DND-41 (cell line): ENCODE measurements at regions not wholly inside any gene's neighbourhood (a gene's known extent, or its start where the extent isn't known, plus 50 kb on each side); places are given as distances from the start of the nearest gene placed in this dataset.

Source experiments
- ATAC-seq: fragments of 200-7000 bp; cut with Tn5 transposase; 3 replicates; pipeline ENCODE4 v1.9.1; 2021; ENCODE audit warnings: low read depth; ENCODE audit not compliant: insufficient read depth
- DNase-seq: peaks from one replicate; pipeline ENCODE4 v3.0.0-alpha.2; 2020
- H2AFZ ChIP-seq: 2 replicates; pipeline ENCODE4 v1.6.0; 2012; ENCODE audit warnings: low read depth, low read length
- H3K27ac ChIP-seq: 2 replicates; pipeline ENCODE4 v1.5.1; 2012; ENCODE audit warnings: low read length, inconsistent platforms
- H3K27me3 ChIP-seq: fragments of 200-600 bp; sonication (generic); 2 replicates; pipeline ENCODE4 v1.6.0; 2012; ENCODE audit warnings: low read length, mild to moderate bottlenecking, inconsistent platforms; ENCODE audit not compliant: insufficient read depth, poor library complexity
- H3K36me3 ChIP-seq: 2 replicates; pipeline ENCODE4 v1.5.1; 2012; ENCODE audit warnings: low read length, inconsistent platforms; ENCODE audit not compliant: insufficient read depth
- H3K4me1 ChIP-seq: 2 replicates; pipeline ENCODE4 v1.5.1; 2012; ENCODE audit warnings: mild to moderate bottlenecking, low read length; ENCODE audit not compliant: insufficient read depth
- H3K4me2 ChIP-seq: 2 replicates; pipeline ENCODE4 v1.6.0; 2012; ENCODE audit warnings: mild to moderate bottlenecking, moderate library complexity, low read length, inconsistent platforms; ENCODE audit not compliant: insufficient read depth
- H3K4me3 ChIP-seq, 2 experiments: fragments of 200-600 bp in 1 of 2; shearing (Covaris generic) in 1 of 2; 2 replicates each; pipeline ENCODE4 v1.5.1; 2012 to 2016; ENCODE audit warnings: inconsistent platforms in 2 of 2, low read length in 2 of 2, mild to moderate bottlenecking in 2 of 2, low read depth in 1 of 2, moderate library complexity in 1 of 2
- H3K79me2 ChIP-seq: 2 replicates; pipeline ENCODE4 v1.6.0; 2012; ENCODE audit warnings: low read length, inconsistent platforms; ENCODE audit not compliant: insufficient read depth
- H3K9ac ChIP-seq: 2 replicates; pipeline ENCODE4 v1.6.0; 2012; ENCODE audit warnings: low read depth, mild to moderate bottlenecking, inconsistent platforms, low read length, moderate library complexity
- H3K9me3 ChIP-seq: 2 replicates; pipeline ENCODE4 v1.5.1; 2012; ENCODE audit warnings: low read length, moderate library complexity, mild to moderate bottlenecking, inconsistent platforms; ENCODE audit not compliant: insufficient read depth, severe bottlenecking
- H4K20me1 ChIP-seq: 2 replicates; pipeline ENCODE4 v1.6.0; 2012; ENCODE audit warnings: low read length; ENCODE audit not compliant: insufficient read depth
- EZH2 ChIP-seq: IDR thresholded peaks from 3 replicates; pipeline ENCODE4 v1.6.1; 2012; ENCODE audit warnings: borderline replicate concordance, low read depth, mild to moderate bottlenecking, moderate library complexity, low read length, inconsistent platforms; ENCODE audit not compliant: severe bottlenecking
- TF ChIP-seq, protein P1 (sequence below): IDR thresholded peaks from 2 replicates; pipeline ENCODE4 v1.5.1; 2012; ENCODE audit warnings: borderline replicate concordance, low read length, moderate library complexity, mild to moderate bottlenecking; ENCODE audit not compliant: poor library complexity, severe bottlenecking; ENCODE audit errors: extremely low read depth

DNA sequence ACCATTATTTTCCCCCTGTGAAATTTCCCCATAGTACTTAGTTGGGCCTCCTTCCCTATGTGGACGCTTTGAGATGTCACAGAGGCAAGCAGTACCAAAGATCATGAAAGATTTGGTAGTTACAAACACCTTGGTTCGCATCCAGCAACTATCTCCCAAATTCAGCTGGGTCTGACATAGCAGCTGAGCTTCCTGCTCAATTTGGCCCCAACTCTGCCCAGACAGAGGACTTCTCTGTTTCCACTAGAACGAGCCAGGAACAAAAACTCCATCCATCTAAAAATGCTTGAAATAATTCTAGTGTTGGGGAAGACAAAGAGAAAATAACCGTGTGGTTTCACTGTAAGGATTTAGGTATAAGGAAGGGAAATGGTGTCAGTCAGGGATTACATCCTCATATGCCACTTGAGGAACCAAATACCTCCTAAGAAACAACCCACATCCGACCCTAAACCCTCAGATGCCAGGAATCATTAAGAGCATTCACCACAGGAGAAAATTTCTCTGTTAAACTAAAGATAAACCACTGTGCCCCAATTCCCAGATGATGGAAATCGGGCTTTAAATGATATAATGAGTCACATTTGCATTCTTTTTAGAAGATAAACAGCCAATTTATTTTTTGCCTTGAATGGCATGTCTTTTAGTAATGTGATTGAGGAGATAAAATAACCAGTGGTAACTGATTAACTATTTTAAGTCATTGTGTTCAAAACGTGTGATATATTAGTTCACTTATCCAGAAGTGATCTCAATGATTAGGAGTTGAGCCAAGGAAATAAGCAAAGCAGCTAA is 103.7 kb upstream of the IFNG-AS1 start:
- H3K4me2 ChIP-seq: no peak overlapping the region
- H4K20me1 ChIP-seq: no peaks in the 10 kb centered on the region
- ATAC-seq (no peak), DNase-seq (no peak)
- H3K4me1 ChIP-seq: no peaks in the 10 kb centered on the region
- no peaks in the 10 kb centered on the region for H3K36me3 ChIP-seq
- H3K27me3 ChIP-seq: no peaks in the 10 kb centered on the region
- H3K4me3 ChIP-seq: no peak overlapping the region
- no peaks in the 10 kb centered on the region for H3K79me2 ChIP-seq
- no peak overlapping the region for H2AFZ ChIP-seq
- TF ChIP-seq EZH2: no peak
- TF ChIP-seq, protein P1, sequence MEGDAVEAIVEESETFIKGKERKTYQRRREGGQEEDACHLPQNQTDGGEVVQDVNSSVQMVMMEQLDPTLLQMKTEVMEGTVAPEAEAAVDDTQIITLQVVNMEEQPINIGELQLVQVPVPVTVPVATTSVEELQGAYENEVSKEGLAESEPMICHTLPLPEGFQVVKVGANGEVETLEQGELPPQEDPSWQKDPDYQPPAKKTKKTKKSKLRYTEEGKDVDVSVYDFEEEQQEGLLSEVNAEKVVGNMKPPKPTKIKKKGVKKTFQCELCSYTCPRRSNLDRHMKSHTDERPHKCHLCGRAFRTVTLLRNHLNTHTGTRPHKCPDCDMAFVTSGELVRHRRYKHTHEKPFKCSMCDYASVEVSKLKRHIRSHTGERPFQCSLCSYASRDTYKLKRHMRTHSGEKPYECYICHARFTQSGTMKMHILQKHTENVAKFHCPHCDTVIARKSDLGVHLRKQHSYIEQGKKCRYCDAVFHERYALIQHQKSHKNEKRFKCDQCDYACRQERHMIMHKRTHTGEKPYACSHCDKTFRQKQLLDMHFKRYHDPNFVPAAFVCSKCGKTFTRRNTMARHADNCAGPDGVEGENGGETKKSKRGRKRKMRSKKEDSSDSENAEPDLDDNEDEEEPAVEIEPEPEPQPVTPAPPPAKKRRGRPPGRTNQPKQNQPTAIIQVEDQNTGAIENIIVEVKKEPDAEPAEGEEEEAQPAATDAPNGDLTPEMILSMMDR: no peak
- H3K9ac ChIP-seq: no peak overlapping the region
- H3K27ac ChIP-seq: no peak overlapping the region
- no peaks in the 10 kb centered on the region for H3K9me3 ChIP-seq

DNA sequence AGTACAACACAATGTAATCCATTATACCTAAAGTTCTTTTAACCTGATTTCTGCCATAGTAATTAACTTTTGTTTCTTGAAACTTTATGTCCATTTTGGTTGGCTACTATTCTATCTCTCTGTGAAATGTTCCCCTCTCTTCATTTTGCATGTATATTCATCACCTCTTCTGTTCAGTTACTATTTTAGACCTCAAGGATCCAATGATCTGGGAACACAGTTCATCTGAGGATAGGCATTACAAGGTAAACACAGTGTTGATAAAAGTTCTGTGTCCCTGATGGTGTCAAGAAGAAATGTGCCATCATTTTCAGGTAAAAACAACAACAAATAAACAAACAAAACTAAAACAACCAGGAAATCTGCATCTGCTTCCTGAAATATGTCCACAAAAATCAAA is 102.2 kb upstream of the IFNG-AS1 start:
- no peak overlapping the region for H3K4me2 ChIP-seq
- H4K20me1 ChIP-seq: no peaks in the 10 kb centered on the region
- H3K79me2 ChIP-seq: no peaks in the 10 kb centered on the region
- no peak overlapping the region for H2AFZ ChIP-seq
- H3K27ac ChIP-seq: no peak overlapping the region
- no peak for DNase-seq
- H3K9me3 ChIP-seq: no peaks in the 10 kb centered on the region
- H3K4me3 ChIP-seq: no peak overlapping the region
- no peak overlapping the region for H3K9ac ChIP-seq
- no peaks in the 10 kb centered on the region for H3K4me1 ChIP-seq
- no peaks in the 10 kb centered on the region for H3K27me3 ChIP-seq
- no peak for TF ChIP-seq EZH2
- TF ChIP-seq, protein P1: no peak
- H3K36me3 ChIP-seq: no peaks in the 10 kb centered on the region
- ATAC-seq: no peak

DNA sequence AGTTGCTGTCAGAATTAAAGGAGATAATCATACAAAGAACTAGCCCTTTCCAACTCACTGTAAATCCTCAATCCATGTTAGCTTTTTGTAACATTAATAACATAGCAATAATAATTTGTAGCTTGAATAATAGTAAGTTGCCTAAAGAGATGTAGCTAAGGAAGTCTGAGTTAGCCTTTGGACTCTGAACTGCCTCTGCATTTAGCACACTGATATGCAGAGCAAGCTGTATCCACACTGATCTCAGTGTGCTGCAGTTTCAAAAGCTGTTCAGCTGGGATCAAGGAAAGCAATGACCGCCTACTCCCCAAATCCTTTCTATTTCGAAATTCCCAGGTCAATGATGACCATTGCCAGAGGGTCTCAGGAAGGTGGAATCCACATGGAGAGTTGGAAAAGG is 99.3 kb upstream of the IFNG-AS1 start:
- no peaks in the 10 kb centered on the region for H3K27me3 ChIP-seq

More for the DNA sequence above, 99.3 kb upstream of the IFNG-AS1 start:
- Histone ChIP-seq H3K36me3 (no peaks in the 10 kb centered on the region), H3K27ac (no peak overlapping the region), H3K4me2 (no peak overlapping the region), H3K4me1 (no peaks in the 10 kb centered on the region), H3K9ac (no peak overlapping the region), H3K79me2 (no peaks in the 10 kb centered on the region), H4K20me1 (no peaks in the 10 kb centered on the region), H2AFZ (no peak overlapping the region), H3K4me3 (no peak overlapping the region), H3K9me3 (no peaks in the 10 kb centered on the region)
- ATAC-seq (no peak), DNase-seq (no peak)
- TF ChIP-seq EZH2: no peak
- TF ChIP-seq, protein P1: no peak
